GM11168 (cell line): ENCODE measurements at regions not wholly inside any gene's neighbourhood (a gene's known extent, or its start where the extent isn't known, plus 50 kb on each side); places are given as distances from the start of the nearest gene placed in this dataset.

ENCODE experiments used
- in situ Hi-C: fragments of 300-500 bp; cut with MboI; formaldehyde crosslinking; loops from one replicate; pipeline ENCODE4 v1.12.0; 2022; ENCODE audit warnings: low sequenced_read_pairs; ENCODE audit not compliant: unreplicated experiment

DNA sequence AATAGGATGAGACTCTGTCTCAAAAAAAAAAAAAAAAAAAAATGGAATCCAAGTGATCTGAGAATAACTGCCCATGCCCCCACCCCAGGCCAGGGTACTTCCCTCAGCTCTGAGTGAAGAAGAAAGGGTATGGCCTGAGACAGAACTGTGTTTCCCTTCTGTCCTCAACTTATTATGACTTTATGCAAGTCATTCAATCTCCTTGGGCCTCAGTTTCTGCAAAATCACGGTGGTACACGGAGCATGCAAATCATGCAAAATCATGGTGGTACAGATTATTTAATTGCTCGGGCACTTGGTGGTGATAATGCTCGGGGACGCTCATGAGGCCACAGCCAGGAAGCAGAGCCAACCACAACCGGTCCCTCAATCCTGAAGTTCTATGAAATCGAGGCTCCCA lies 56.5 kb upstream of the TBX3 start:
- in situ Hi-C loops, result no loop called here

DNA sequence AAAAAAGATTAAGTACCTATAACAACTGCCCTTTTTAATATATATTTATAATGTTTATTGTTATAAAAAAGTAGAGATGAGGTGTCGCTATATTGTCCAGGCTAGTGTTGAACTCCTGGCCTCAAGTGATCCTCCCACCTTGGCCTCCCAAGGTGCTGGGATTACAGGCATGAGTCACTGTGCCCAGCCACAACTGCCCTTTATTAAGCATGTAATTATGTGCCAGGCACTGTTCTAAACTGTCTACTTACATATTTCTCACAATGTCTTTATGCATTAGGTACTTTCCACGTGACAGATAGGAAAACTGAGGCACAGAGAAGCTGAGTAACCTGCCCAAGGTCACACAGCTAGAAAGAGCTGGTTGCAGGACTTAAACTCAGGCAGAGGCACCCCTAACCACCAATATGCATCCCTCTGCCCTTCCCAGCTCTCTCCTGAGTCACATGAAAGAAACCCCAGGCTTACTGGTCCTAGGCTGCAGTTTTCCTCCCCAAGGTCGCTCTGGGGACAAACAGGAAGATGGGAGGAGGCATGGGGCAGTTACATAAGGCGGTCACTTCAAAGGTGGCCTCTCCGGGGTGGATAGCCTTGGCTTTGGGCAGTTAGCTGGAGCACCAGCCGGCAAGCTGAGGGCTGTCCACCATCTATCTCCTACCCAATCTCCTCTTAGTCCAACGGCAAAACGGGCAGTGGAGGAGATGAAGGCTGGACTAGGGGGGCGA lies 54.6 kb upstream of the TBX3 start:
- in situ Hi-C loops, result no loop called here

DNA sequence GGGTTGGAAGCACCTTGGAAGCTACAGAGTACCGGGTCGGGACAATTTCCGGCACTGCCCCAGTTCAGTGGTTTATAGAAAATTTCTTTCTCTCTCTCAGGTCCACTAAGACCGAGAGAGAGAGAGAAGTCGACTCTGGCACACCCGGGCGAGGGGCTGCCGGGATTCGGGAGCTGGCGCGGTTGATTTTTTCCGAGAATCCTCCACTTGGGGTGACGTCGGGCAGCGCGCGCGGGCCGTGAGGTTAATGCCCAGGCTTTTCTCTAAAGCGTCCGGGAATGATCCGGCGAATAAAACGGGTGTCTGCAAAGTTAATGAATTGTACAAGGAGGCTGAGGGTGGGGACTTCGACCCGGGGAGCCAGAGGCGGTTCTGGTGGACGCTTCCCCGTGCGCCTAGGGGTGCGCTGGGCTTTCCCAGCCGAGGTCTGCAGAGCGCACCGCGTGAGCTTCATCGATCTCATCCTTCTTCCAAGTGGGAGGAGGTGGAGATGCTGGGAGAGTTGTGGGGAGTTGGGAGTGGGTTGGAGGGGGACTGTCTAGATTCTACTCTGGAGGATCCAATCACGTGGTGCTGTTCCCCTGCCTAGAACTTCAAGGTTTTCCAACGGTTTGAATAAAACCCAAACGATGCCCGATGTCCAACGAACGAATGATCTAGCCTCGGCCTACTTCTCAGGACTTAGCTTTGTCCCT lies 51.9 kb upstream of the TBX3 start:
- in situ Hi-C loops, result no loop called here

DNA sequence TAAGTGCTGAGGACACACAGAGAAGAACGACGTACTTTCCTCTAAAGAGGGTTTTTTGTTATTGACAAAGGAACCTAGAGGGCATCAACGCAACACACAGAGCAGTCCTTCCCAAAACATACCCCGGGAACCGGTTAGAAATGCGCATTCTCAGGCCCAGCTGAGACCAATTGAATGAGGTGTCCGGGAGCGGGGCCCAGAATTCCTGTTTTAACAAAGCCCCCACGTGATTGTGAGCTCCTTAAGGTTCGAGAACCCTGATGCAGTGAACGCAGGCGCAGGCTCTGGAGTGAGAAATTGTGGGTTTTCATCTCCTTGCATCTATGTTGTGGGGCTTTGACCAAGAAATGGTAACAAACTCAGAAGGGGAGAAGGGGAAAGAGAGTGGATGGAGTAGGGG lies 51.0 kb upstream of the TBX3 start:
- in situ Hi-C loops, result no loop called here

DNA sequence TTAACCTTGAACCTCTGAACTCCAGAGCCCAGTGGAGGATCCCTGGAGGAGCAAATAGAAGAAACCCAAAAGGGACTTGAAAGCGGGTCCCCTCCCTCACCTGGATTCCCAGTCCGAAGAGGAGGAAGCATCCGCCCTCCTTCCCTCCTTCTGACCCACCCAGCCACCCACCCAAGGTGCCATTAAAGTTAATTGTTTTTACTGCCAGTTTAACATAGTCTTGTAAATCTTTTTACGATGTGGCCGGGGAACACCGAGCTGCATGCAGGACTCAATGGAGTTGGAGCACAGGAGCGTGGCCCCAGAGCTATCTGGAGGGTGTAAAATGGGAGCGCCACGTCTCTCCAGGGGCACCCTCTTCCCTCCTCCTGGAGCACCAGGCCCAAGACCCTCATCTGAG lies 49.9 kb upstream of the TBX3 start:
- in situ Hi-C loops, result no loop called here
